Keratinocyte (primary cell): ENCODE measurements at regions not wholly inside any gene's neighbourhood (a gene's known extent, or its start where the extent isn't known, plus 50 kb on each side); places are given as distances from the start of the nearest gene placed in this dataset.

Experiments used
- DNase-seq: peaks from one replicate; pipeline ENCODE4 v3.0.0-alpha.2; 2011; ENCODE audit warnings: low read depth, missing footprints, low spot score
- FAIRE-seq: peaks from 2 replicates; lab custom pipeline; 2011; peaks lifted over from hg19 to GRCh38; lab: Jason Lieb, UNC
- H2AFZ ChIP-seq: 2 replicates; pipeline ENCODE4 v1.6.0; 2012; ENCODE audit warnings: low read length, control low read depth, inconsistent platforms; ENCODE audit not compliant: control insufficient read depth
- H3K27ac ChIP-seq: 2 replicates; pipeline ENCODE4 v1.5.1; 2011; ENCODE audit warnings: low read length; ENCODE audit not compliant: control insufficient read depth, insufficient read depth
- H3K27me3 ChIP-seq: 3 replicates; pipeline ENCODE4 v1.6.0; 2011; ENCODE audit warnings: low read length; ENCODE audit not compliant: control insufficient read depth, insufficient read depth; ENCODE audit errors: extremely low read depth
- H3K36me3 ChIP-seq, 2 experiments: 2 replicates in 1 of 2; 3 replicates in 1 of 2; pipeline ENCODE4 v1.5.1; 2011; ENCODE audit warnings: low read length in 2 of 2, mild to moderate bottlenecking in 1 of 2; ENCODE audit not compliant: control insufficient read depth in 2 of 2, insufficient read depth in 2 of 2; ENCODE audit errors: extremely low read depth in 1 of 2
- H3K4me1 ChIP-seq: 3 replicates; pipeline ENCODE4 v1.5.1; 2011; ENCODE audit warnings: low read length; ENCODE audit not compliant: control insufficient read depth, insufficient read depth; ENCODE audit errors: extremely low read depth
- H3K4me2 ChIP-seq: 3 replicates; pipeline ENCODE4 v1.6.0; 2011; ENCODE audit warnings: low read depth, low read length; ENCODE audit not compliant: control insufficient read depth, insufficient read depth; ENCODE audit errors: extremely low read depth
- H3K4me3 ChIP-seq, 3 experiments: fragments of 200-600 bp in 1 of 3; sonication (generic) in 1 of 3; 2 replicates in 2 of 3; 3 replicates in 1 of 3; pipeline ENCODE4 v1.5.1; 2011 to 2016; ENCODE audit warnings: low read length in 3 of 3, mild to moderate bottlenecking in 3 of 3, control low read depth in 2 of 3, inconsistent platforms in 1 of 3, low read depth in 1 of 3, mixed read lengths in 1 of 3, mixed run types in 1 of 3, moderate library complexity in 1 of 3; ENCODE audit not compliant: control insufficient read depth in 2 of 3, insufficient read depth in 2 of 3; ENCODE audit errors: extremely low read depth in 1 of 3
- H3K79me2 ChIP-seq: 2 replicates; pipeline ENCODE4 v1.6.0; 2012; ENCODE audit warnings: low read length; ENCODE audit not compliant: control insufficient read depth, insufficient read depth
- H3K9ac ChIP-seq: 3 replicates; pipeline ENCODE4 v1.6.0; 2011; ENCODE audit warnings: low read length; ENCODE audit not compliant: control insufficient read depth, insufficient read depth; ENCODE audit errors: extremely low read depth
- H3K9me1 ChIP-seq: 3 replicates; pipeline ENCODE4 v1.6.0; 2011; ENCODE audit warnings: low read length; ENCODE audit not compliant: control insufficient read depth, insufficient read depth; ENCODE audit errors: extremely low read depth
- H3K9me3 ChIP-seq: 2 replicates; pipeline ENCODE4 v1.5.1; 2012; ENCODE audit warnings: low read depth, low read length; ENCODE audit not compliant: control insufficient read depth
- H4K20me1 ChIP-seq: 3 replicates; pipeline ENCODE4 v1.6.0; 2011; ENCODE audit warnings: low read length; ENCODE audit not compliant: control insufficient read depth, insufficient read depth; ENCODE audit errors: extremely low read depth
- CTCF ChIP-seq, 3 experiments: IDR thresholded peaks in 1 of 3; conservative IDR thresholded peaks in 1 of 3; optimal IDR thresholded peaks in 1 of 3; 2 replicates in 2 of 3; 3 replicates in 1 of 3; pipeline versions ENCODE3 to v1.5.1; 2011; ENCODE audit warnings: low read length in 3 of 3, mild to moderate bottlenecking in 3 of 3, moderate library complexity in 2 of 3, control low read depth in 1 of 3, inconsistent platforms in 1 of 3; ENCODE audit not compliant: insufficient read depth in 2 of 3; ENCODE audit errors: extremely low read depth in 1 of 3
- EZH2 ChIP-seq: IDR thresholded peaks from one replicate; pipeline ENCODE4 v1.6.1; 2012; ENCODE audit warnings: inconsistent platforms, mild to moderate bottlenecking, low read length, moderate library complexity
- dilution Hi-C: fragments of 300-500 bp; cut with MboI; formaldehyde crosslinking; loops from one replicate; pipeline ENCODE4 v1.7.0; 2020; ENCODE audit warnings: low sequenced_read_pairs; ENCODE audit not compliant: extremely low pct_ligation_motif_present

GRCh38 chr3:76378789-76379188 lies 593.4 kb upstream of the ZNF717 start:
- Histone ChIP-seq H3K4me2 (no peak overlapping the region), H3K27me3 (no peaks in the 10 kb centered on the region), H3K36me3 (no peaks in the 10 kb centered on the region), H4K20me1 (no peaks in the 10 kb centered on the region), H3K9me3 (no peaks in the 10 kb centered on the region), H3K9me1 (no peaks in the 10 kb centered on the region), H3K79me2 (no peaks in the 10 kb centered on the region), H3K4me1 (no peaks in the 10 kb centered on the region), H3K27ac (no peak overlapping the region), H2AFZ (no peak overlapping the region), H3K4me3 (no peak overlapping the region), H3K9ac (no peak overlapping the region)
- dilution Hi-C loops: no loop called here
- TF ChIP-seq CTCF (optimal IDR thresholded peaks at IDR 0.05 in 1 of 3, IDR thresholded peaks at IDR 0.05 in 1 of 3, conservative IDR thresholded peaks at IDR 0.05 in 1 of 3; ENCODE audit: extremely low read depth in 1 of 3, insufficient read depth in 2 of 3, low read length in 3 of 3) (no peak), EZH2 (no peak)
- DNase-seq: no peak
- no peak for FAIRE-seq

GRCh38 chr3:76383781-76384180 lies 598.4 kb upstream of the ZNF717 start:
- Histone ChIP-seq H3K9me1 (no peaks in the 10 kb centered on the region), H3K36me3 (no peaks in the 10 kb centered on the region), H3K79me2 (no peaks in the 10 kb centered on the region), H4K20me1 (no peaks in the 10 kb centered on the region), H2AFZ (no peak overlapping the region), H3K9ac (no peak overlapping the region), H3K4me3 (no peak overlapping the region), H3K27me3 (no peaks in the 10 kb centered on the region), H3K9me3 (no peaks in the 10 kb centered on the region), H3K27ac (no peak overlapping the region), H3K4me1 (no peaks in the 10 kb centered on the region), H3K4me2 (no peak overlapping the region)
- dilution Hi-C loops: no loop called here
- DNase-seq (no peak), FAIRE-seq (no peak)
- no peak for TF ChIP-seq EZH2
- no peak for TF ChIP-seq CTCF (optimal IDR thresholded peaks at IDR 0.05 in 1 of 3, IDR thresholded peaks at IDR 0.05 in 1 of 3, conservative IDR thresholded peaks at IDR 0.05 in 1 of 3; ENCODE audit: extremely low read depth in 1 of 3, insufficient read depth in 2 of 3, low read length in 3 of 3)
